Astrocyte (in vitro differentiated cells and primary cell): ENCODE measurements at regions not wholly inside any gene's neighbourhood (a gene's known extent, or its start where the extent isn't known, plus 50 kb on each side); places are given as distances from the start of the nearest gene placed in this dataset.

ENCODE experiments used
- DNase-seq: peaks from one replicate; pipeline ENCODE4 v3.0.0-alpha.2; 2010; ENCODE audit warnings: low read depth
- FAIRE-seq: peaks from 2 replicates; lab custom pipeline; 2011; peaks lifted over from hg19 to GRCh38; lab: Jason Lieb, UNC
- H2AFZ ChIP-seq: 2 replicates; pipeline ENCODE4 v1.6.0; 2012; ENCODE audit warnings: low read depth, low read length, inconsistent platforms
- H3K27ac ChIP-seq: 2 replicates; pipeline ENCODE4 v1.5.1; 2011; ENCODE audit warnings: low read depth, low read length, inconsistent platforms
- H3K27me3 ChIP-seq: 2 replicates; pipeline ENCODE4 v1.6.0; 2011; ENCODE audit warnings: low read length, inconsistent platforms; ENCODE audit not compliant: insufficient read depth
- H3K36me3 ChIP-seq: 2 replicates; pipeline ENCODE4 v1.5.1; 2011; ENCODE audit warnings: low read length, inconsistent platforms; ENCODE audit not compliant: insufficient read depth
- H3K4me1 ChIP-seq: 2 replicates; pipeline ENCODE4 v1.5.1; 2011; ENCODE audit warnings: low read length, inconsistent platforms; ENCODE audit not compliant: insufficient read depth
- H3K4me2 ChIP-seq: 2 replicates; pipeline ENCODE4 v1.6.0; 2012; ENCODE audit warnings: low read length, inconsistent platforms
- H3K4me3 ChIP-seq: 2 replicates; pipeline ENCODE4 v1.5.1; 2011; ENCODE audit warnings: low read depth, mild to moderate bottlenecking, low read length, inconsistent platforms; ENCODE audit not compliant: insufficient read depth
- H3K79me2 ChIP-seq: 2 replicates; pipeline ENCODE4 v1.6.0; 2012; ENCODE audit warnings: mild to moderate bottlenecking, low read length, inconsistent platforms; ENCODE audit not compliant: insufficient read depth
- H3K9ac ChIP-seq: 2 replicates; pipeline ENCODE4 v1.6.0; 2012; ENCODE audit warnings: mild to moderate bottlenecking, low read length, inconsistent platforms
- H3K9me3 ChIP-seq: 2 replicates; pipeline ENCODE4 v1.5.1; 2012; ENCODE audit warnings: low read depth, mild to moderate bottlenecking, low read length, inconsistent platforms; ENCODE audit not compliant: insufficient read depth
- H4K20me1 ChIP-seq: 2 replicates; pipeline ENCODE4 v1.6.0; 2012; ENCODE audit warnings: low read length, inconsistent platforms; ENCODE audit not compliant: insufficient read depth
- H3K27ac Mint-ChIP-seq: one replicate; pipeline ENCODE4 v1.8.0; 2021; ENCODE audit warnings: mild to moderate bottlenecking, mixed read lengths; ENCODE audit not compliant: unreplicated experiment
- H3K27me3 Mint-ChIP-seq: one replicate; pipeline ENCODE4 v1.8.0; 2021; ENCODE audit warnings: low read depth, mixed read lengths; ENCODE audit not compliant: unreplicated experiment
- H3K36me3 Mint-ChIP-seq: one replicate; pipeline ENCODE4 v1.8.0; 2021; ENCODE audit warnings: low read depth, mixed read lengths; ENCODE audit not compliant: unreplicated experiment
- H3K4me1 Mint-ChIP-seq: one replicate; pipeline ENCODE4 v1.8.0; 2021; ENCODE audit warnings: low read depth, mixed read lengths; ENCODE audit not compliant: unreplicated experiment
- H3K4me3 Mint-ChIP-seq: one replicate; pipeline ENCODE4 v1.8.0; 2021; ENCODE audit warnings: mild to moderate bottlenecking, moderate library complexity, mixed read lengths; ENCODE audit not compliant: unreplicated experiment
- H3K9me3 Mint-ChIP-seq: one replicate; pipeline ENCODE4 v1.8.0; 2021; ENCODE audit warnings: mild to moderate bottlenecking, mixed read lengths; ENCODE audit not compliant: unreplicated experiment
- CTCF ChIP-seq: IDR thresholded peaks from 2 replicates; pipeline ENCODE4 v1.5.1; 2011; ENCODE audit warnings: low read depth, mild to moderate bottlenecking, inconsistent platforms, low read length, moderate library complexity; ENCODE audit not compliant: insufficient read depth
- EZH2 ChIP-seq: IDR thresholded peaks from 2 replicates; pipeline ENCODE4 v1.6.1; 2012; ENCODE audit warnings: mild to moderate bottlenecking, low read length, inconsistent platforms; ENCODE audit not compliant: insufficient read depth

- Histone ChIP-seq H4K20me1 (no peaks in the 10 kb centered on the region), H3K79me2 (no peaks in the 10 kb centered on the region), H3K9ac (no peak overlapping the region), H3K4me1 (no peaks in the 10 kb centered on the region), H3K9me3 (peaks cover 2% of the 10 kb centered on the region), H3K36me3 (no peaks in the 10 kb centered on the region), H3K27ac (no peak overlapping the region), H3K4me2 (no peak overlapping the region), H2AFZ (no peak overlapping the region), H3K4me3 (no peak overlapping the region), H3K27me3 (no peaks in the 10 kb centered on the region)
- TF ChIP-seq EZH2 = no peak
- DNase-seq (no peak), FAIRE-seq (no peak)
- no peak overlapping the region for H3K4me3 Mint-ChIP-seq
- H3K27me3 Mint-ChIP-seq = no peaks in the 10 kb centered on the region
- no peak overlapping the region for H3K27ac Mint-ChIP-seq
- H3K36me3 Mint-ChIP-seq = no peaks in the 10 kb centered on the region
- no peaks in the 10 kb centered on the region for H3K9me3 Mint-ChIP-seq
- no peaks in the 10 kb centered on the region for H3K4me1 Mint-ChIP-seq
Observed at GRCh38 chr3:806006-806405, 286.8 kb upstream of the CNTN6 start.

- no peaks in the 10 kb centered on the region for H3K36me3 ChIP-seq
- no peak overlapping the region for H3K4me3 Mint-ChIP-seq
- TF ChIP-seq CTCF (no peak), EZH2 (no peak)
- H3K4me2 ChIP-seq = no peak overlapping the region
- H2AFZ ChIP-seq = no peak overlapping the region
- no peak for FAIRE-seq
- H3K9ac ChIP-seq = no peak overlapping the region
- H3K36me3 Mint-ChIP-seq = no peaks in the 10 kb centered on the region
- H3K9me3 Mint-ChIP-seq = peaks cover 9% of the 10 kb centered on the region
- no peaks in the 10 kb centered on the region for H3K9me3 ChIP-seq
- no peak overlapping the region for H3K27ac ChIP-seq
- no peaks in the 10 kb centered on the region for H3K4me1 Mint-ChIP-seq
- H3K27me3 ChIP-seq = no peaks in the 10 kb centered on the region
- no peak overlapping the region for H3K4me3 ChIP-seq
- DNase-seq = no peak
- no peak overlapping the region for H3K27ac Mint-ChIP-seq
- H3K4me1 ChIP-seq = no peaks in the 10 kb centered on the region
- H3K79me2 ChIP-seq = no peaks in the 10 kb centered on the region
- H3K27me3 Mint-ChIP-seq = no peaks in the 10 kb centered on the region
- H4K20me1 ChIP-seq = no peaks in the 10 kb centered on the region
Observed at GRCh38 chr3:816605-817004, 276.2 kb upstream of the CNTN6 start.

- Histone ChIP-seq H3K4me3 (no peak overlapping the region), H2AFZ (no peak overlapping the region), H4K20me1 (no peaks in the 10 kb centered on the region), H3K27ac (no peak overlapping the region), H3K79me2 (no peaks in the 10 kb centered on the region), H3K4me1 (no peaks in the 10 kb centered on the region), H3K9me3 (no peaks in the 10 kb centered on the region), H3K9ac (no peak overlapping the region), H3K27me3 (no peaks in the 10 kb centered on the region), H3K36me3 (no peaks in the 10 kb centered on the region), H3K4me2 (no peak overlapping the region)
- Mint-ChIP-seq H3K9me3 (peaks cover 6% of the 10 kb centered on the region), H3K27ac (no peak overlapping the region), H3K27me3 (no peaks in the 10 kb centered on the region), H3K4me1 (no peaks in the 10 kb centered on the region), H3K36me3 (no peaks in the 10 kb centered on the region), H3K4me3 (no peak overlapping the region)
- TF ChIP-seq EZH2 (no peak), CTCF (no peak)
- DNase-seq = no peak
- no peak for FAIRE-seq
Observed at GRCh38 chr3:834679-835078, 258.1 kb upstream of the CNTN6 start.
